ENCODE measurements at regions not wholly inside any gene's neighbourhood (a gene's known extent, or its start where the extent isn't known, plus 50 kb on each side); places are given as distances from the start of the nearest gene placed in this dataset.
"Not testable (repeated sequence)": the region's sequence is repeated elsewhere in the genome, so short reads cannot be mapped to it uniquely, and the experiment has no call there.

- Histone ChIP-seq H3K4me3 (ENCODE audit: low read depth in 1 of 3, low read length in 3 of 3) (no peak overlapping the region), H3K4me1 (ENCODE audit: control insufficient read depth in 4 of 4, insufficient read depth in 4 of 4, low read length in 3 of 4) (peaks cover 0 to 5% (median 0%) of the 10 kb centered on the region in 4 donors), H3K27me3 (ENCODE audit: control insufficient read depth in 4 of 4, insufficient read depth in 4 of 4, low read length in 3 of 4) (no peaks in the 10 kb centered on the region), H3K36me3 (ENCODE audit: control insufficient read depth in 4 of 4, insufficient read depth in 3 of 4, low read depth in 1 of 4, low read length in 3 of 4) (no peaks in the 10 kb centered on the region), H3K9me3 (ENCODE audit: control insufficient read depth in 4 of 4, low read length in 3 of 4) (no peaks in the 10 kb centered on the region), H3K27ac (ENCODE audit: low read depth in 1 of 2, low read length in 2 of 2) (no peak overlapping the region), H3K9ac (ENCODE audit: low read depth in 1 of 2, low read length in 2 of 2) (no peak overlapping the region)
- WGBS, result 38% methylated on average over 16 of the region's 16 CpGs
- TF ChIP-seq TAF1 (conservative IDR thresholded peaks at IDR 0.05) (no peak), JUND (IDR thresholded peaks at IDR 0.05) (no peak)
- no peak for DNase-seq (ENCODE audit: low spot score)
Measured at GRCh38 chr7:69429911-69430383, 168.3 kb upstream of the AUTS2 start.

GRCh38 chr7:69430384-69431021 is 167.8 kb upstream of the AUTS2 start:
- TF ChIP-seq SP1 (IDR thresholded peaks at IDR 0.05) (no peak), FOXA2 (IDR thresholded peaks at IDR 0.05) (no peak), CTCF (IDR thresholded peaks at IDR 0.05; ENCODE audit: low read depth, low read length, missing input control) (no peak), NR2F2 (IDR thresholded peaks at IDR 0.05) (no peak), ATF3 (IDR thresholded peaks at IDR 0.05) (no peak), MAX (IDR thresholded peaks at IDR 0.05) (no peak), HNF4A (conservative IDR thresholded peaks at IDR 0.05) (no peak), RXRA (IDR thresholded peaks at IDR 0.05) (no peak), YY1 (IDR thresholded peaks at IDR 0.05) (no peak), EGR1 (IDR thresholded peaks at IDR 0.05; ENCODE audit: low read depth in 2 of 2) (no peak), RAD21 (IDR thresholded peaks at IDR 0.05) (no peak)
- Histone ChIP-seq H3K4me3 (ENCODE audit: low read depth in 1 of 3, low read length in 3 of 3) (no peak overlapping the region), H3K9me3 (ENCODE audit: control insufficient read depth in 4 of 4, low read length in 3 of 4) (no peaks in the 10 kb centered on the region), H3K27me3 (ENCODE audit: control insufficient read depth in 4 of 4, insufficient read depth in 4 of 4, low read length in 3 of 4) (no peaks in the 10 kb centered on the region), H3K9ac (ENCODE audit: low read depth in 1 of 2, low read length in 2 of 2) (no peak overlapping the region), H3K27ac (ENCODE audit: low read depth in 1 of 2, low read length in 2 of 2) (no peak overlapping the region), H3K4me1 (ENCODE audit: control insufficient read depth in 4 of 4, insufficient read depth in 4 of 4, low read length in 3 of 4) (peaks cover 0 to 5% (median 0%) of the 10 kb centered on the region in 4 donors), H3K36me3 (ENCODE audit: control insufficient read depth in 4 of 4, insufficient read depth in 3 of 4, low read depth in 1 of 4, low read length in 3 of 4) (no peaks in the 10 kb centered on the region)
- DNase-seq (ENCODE audit: low spot score), result no peak
- WGBS, result 64% methylated on average over 16 of the region's 16 CpGs

- no peaks in the 10 kb centered on the region for H3K27me3 ChIP-seq (ENCODE audit: control insufficient read depth in 4 of 4, insufficient read depth in 4 of 4, low read length in 3 of 4)
- H3K9me3 ChIP-seq (ENCODE audit: control insufficient read depth in 4 of 4, low read length in 3 of 4), result no peaks in the 10 kb centered on the region
- no peak overlapping the region for H3K4me3 ChIP-seq (ENCODE audit: low read depth in 1 of 3, low read length in 3 of 3)
- H3K27ac ChIP-seq (ENCODE audit: low read depth in 1 of 2, low read length in 2 of 2), result no peak overlapping the region
- H3K4me1 ChIP-seq (ENCODE audit: control insufficient read depth in 4 of 4, insufficient read depth in 4 of 4, low read length in 3 of 4), result peaks cover 0 to 5% (median 0%) of the 10 kb centered on the region in 4 donors
- H3K36me3 ChIP-seq (ENCODE audit: control insufficient read depth in 4 of 4, insufficient read depth in 3 of 4, low read depth in 1 of 4, low read length in 3 of 4), result no peaks in the 10 kb centered on the region
- TF ChIP-seq RAD21 (IDR thresholded peaks at IDR 0.05) (no peak), CTCF (IDR thresholded peaks at IDR 0.05; ENCODE audit: low read depth, low read length, missing input control) (no peak), EGR1 (IDR thresholded peaks at IDR 0.05; ENCODE audit: low read depth in 2 of 2) (no peak), YY1 (IDR thresholded peaks at IDR 0.05) (no peak), HNF4A (conservative IDR thresholded peaks at IDR 0.05) (no peak), TAF1 (conservative IDR thresholded peaks at IDR 0.05) (no peak)
- no peak overlapping the region for H3K9ac ChIP-seq (ENCODE audit: low read depth in 1 of 2, low read length in 2 of 2)
- WGBS, result 91% methylated on average over 4 of the region's 4 CpGs
- DNase-seq (ENCODE audit: low spot score), result no peak
Measured at GRCh38 chr7:69431626-69432025, 166.6 kb upstream of the AUTS2 start.

- H3K27ac ChIP-seq (ENCODE audit: low read depth in 1 of 2, low read length in 2 of 2); H3K27me3 ChIP-seq (ENCODE audit: control insufficient read depth in 4 of 4, insufficient read depth in 4 of 4, low read length in 3 of 4); H3K9me3 ChIP-seq (ENCODE audit: control insufficient read depth in 4 of 4, low read length in 3 of 4); H3K9ac ChIP-seq (ENCODE audit: low read depth in 1 of 2, low read length in 2 of 2); DNase-seq (ENCODE audit: low spot score); H3K4me1 ChIP-seq (ENCODE audit: control insufficient read depth in 4 of 4, insufficient read depth in 4 of 4, low read length in 3 of 4); H3K36me3 ChIP-seq (ENCODE audit: control insufficient read depth in 4 of 4, insufficient read depth in 3 of 4, low read depth in 1 of 4, low read length in 3 of 4); H3K4me3 ChIP-seq (ENCODE audit: low read depth in 1 of 3, low read length in 3 of 3): not testable (repeated sequence)
- WGBS, result 72% methylated on average over 5 of the region's 5 CpGs
Measured at GRCh38 chr7:69432276-69432675, 166.0 kb upstream of the AUTS2 start.
